CD1c-positive myeloid dendritic cell (primary cell): ENCODE measurements at regions not wholly inside any gene's neighbourhood (a gene's known extent, or its start where the extent isn't known, plus 50 kb on each side); places are given as distances from the start of the nearest gene placed in this dataset.
"Not testable (repeated sequence)": the region's sequence is repeated elsewhere in the genome, so short reads cannot be mapped to it uniquely, and the experiment has no call there.

Source experiments
- DNase-seq: peaks from one replicate; pipeline ENCODE4 v3.0.0-alpha.2; 2016; ENCODE audit errors: extremely low spot score

- no peak for DNase-seq
Measured at GRCh38 chr14:101282418-101282817, 278.9 kb upstream of the DIO3 start.

DNA sequence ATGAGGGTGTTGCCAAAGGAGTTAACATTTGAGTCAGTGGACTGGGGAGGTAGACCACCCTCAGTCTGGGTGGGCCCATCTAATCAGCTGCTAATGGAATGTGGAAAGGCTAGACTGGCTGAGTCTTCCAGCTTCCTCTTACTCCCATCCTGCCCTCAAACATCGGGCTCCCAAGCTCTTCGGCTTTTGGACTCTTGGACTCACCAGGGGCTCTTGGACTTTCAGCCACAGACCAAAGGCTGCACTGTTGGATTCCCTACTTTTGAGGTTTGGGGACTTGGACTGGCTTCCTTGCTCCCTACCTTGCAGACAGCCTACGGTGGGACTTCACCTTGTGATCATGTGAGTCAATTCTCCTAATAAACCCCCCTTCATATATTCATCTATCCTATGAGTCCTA, 276.6 kb upstream of the DIO3 start:
- DNase-seq = no peak

GRCh38 chr14:101286271-101287018, 274.9 kb upstream of the DIO3 start:
- no peak for DNase-seq

- no peak for DNase-seq
Measured at GRCh38 chr14:101288436-101289229, 272.7 kb upstream of the DIO3 start.

- no peak for DNase-seq
Measured at GRCh38 chr14:101289230-101289690, 272.0 kb upstream of the DIO3 start.

DNA sequence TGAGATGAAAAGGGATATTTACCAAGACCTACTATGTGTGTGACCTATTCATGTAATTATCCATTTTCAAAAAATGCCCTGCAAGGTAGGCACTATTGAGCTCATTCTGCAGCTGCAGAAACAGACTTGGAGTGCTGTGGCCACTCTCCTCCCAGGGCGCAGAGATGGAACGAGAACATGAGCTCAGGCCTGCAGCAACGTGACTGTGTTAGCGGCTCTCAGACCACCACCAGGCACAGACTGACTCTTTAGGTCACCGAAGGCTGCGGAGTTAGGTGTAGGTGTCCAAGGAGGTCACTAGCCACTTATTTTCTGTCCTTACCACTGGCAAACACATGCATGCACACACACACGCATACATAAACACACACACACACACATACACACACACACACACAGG, 271.4 kb upstream of the DIO3 start:
- DNase-seq = no peak

DNA sequence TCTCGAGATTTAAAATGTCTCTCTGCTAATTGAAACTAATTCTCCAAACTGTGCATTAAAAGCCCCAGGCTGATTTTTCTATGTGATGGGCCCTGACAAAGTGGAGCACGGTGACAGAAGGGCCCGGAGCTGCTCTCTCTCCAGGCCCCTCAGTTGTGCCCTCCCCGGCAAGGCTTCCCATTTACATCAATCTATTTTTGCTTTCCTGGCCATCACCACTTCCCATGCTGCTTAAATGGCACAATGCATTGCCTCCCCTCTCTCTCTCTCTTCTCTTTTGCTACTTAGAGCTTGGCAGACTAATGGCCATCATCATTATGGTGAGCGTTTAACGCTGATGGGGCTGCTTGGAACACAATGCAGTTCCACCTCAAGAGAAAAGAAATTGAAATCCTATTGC, 270.7 kb upstream of the DIO3 start:
- DNase-seq = no peak

GRCh38 chr14:101291390-101291789, 269.9 kb upstream of the DIO3 start:
- DNase-seq = no peak

DNA sequence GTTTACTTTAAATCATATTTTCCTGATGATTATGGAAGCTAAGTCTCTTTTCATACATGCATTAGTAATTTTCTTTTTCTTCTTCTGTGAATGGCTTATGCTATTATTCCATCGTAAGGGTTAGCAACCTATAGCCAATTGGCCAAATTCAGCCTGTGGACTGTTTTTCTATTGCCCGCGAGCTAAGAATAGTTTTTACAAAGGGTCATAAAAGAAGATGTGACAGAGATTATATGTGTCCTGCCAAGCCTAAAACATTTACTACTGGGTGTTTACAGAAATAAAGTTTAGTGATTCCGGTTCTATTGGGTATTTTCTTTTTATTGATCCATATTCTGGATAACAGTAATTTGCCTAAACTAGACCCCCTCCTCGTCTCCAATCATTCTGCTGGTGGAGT, 268.8 kb upstream of the DIO3 start:
- DNase-seq = no peak

DNA sequence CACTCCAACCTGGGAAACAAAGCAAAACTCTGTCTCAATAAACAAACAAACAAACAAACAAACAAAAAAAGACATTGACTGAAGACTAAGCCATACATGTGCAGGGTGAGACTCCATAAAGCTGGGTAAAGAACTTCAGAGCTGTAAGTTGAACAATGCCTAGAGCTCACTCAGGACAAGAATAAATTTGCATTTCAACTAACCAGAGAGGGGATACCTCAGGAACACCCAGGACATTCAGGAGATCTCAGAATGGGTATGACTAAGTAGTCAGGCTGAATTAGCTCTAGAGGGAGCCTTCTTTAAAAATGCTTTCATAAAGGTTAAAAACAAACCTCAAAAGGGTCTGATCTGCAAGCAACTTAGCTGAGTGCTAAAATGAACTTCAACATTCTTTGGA, 267.7 kb upstream of the DIO3 start:
- no peak for DNase-seq

GRCh38 chr14:101294136-101294535, 267.2 kb upstream of the DIO3 start:
- DNase-seq = no peak

DNA sequence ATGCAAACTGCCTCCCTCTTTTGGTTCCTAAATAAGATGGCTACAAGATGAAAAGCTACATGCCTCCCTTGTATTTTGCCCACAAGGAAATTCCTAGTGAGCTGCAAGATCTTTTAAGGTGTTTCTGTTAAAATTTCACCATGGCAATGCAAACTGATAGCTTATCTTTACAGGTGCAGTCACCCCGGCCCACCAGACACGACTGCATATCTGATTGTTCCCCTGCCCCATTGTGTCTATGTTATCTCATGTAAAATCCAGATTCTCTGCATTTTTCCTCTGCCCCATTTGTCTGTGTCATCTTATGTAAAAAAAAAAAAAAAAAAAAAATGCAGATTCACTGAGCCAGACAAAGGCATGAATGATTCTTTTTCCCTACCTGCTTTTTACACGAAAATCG, 261.5 kb upstream of the DIO3 start:
- not testable (repeated sequence) for DNase-seq

DNA sequence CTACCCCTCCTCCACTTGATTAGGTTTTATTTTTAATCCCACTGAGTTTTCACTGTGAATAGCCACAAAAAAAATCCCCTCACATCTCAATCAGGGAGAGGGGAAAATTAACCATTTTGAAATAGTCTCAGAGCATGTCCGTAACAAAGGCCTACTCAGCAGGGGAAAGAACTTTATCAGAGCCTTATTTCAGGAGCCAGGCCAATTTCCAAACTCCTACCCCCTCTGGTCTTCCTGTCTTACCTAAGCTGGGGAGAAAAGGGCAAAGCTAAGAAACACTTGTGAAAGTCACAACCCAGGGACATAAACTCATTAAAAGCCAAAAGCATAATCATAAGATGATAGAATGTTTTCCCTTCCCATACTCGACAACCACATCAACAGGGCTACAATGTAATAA, 260.3 kb upstream of the DIO3 start:
- DNase-seq = no peak

DNA sequence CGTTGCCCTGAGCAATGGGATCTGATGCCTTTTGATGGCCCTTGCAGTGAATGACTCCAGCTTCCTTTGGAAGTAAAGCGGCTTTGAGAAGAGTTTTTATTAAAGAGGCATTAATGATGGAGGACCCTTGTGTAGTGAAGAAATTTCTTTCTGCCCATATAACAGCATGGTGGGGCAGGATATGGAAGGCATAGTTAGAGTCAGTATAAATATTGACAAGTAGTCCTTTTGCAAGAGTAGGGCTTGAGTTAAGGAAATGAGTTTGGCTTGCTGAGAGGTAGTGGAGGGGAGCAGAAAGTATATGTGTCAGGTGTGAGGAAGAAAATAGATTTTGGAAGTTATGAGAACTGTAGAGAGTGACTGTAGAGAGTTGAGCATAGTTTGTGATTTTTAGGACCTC, 254.1 kb upstream of the DIO3 start:
- DNase-seq = not testable (repeated sequence)

- not testable (repeated sequence) for DNase-seq
Measured at GRCh38 chr14:101311186-101311585, 250.1 kb upstream of the DIO3 start.

DNA sequence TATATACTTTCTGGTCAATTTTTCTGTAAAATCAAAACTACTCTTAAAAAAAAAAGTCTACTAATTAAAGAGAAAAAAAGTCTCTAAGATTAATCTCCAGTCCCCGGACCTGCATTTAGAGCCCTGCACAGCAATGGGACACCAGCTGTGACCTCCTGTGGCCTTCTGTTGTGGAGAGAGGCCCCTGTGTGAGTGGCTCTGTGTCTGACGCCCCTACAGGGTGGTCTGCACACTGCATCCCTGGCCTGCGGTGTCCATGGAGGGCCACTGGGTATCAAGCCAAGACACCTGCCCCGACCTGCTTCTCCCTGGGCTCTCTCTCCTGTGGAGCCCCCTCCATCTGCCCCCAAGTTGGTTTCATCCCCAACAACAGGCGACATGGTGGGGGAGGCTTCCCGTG, 248.0 kb upstream of the DIO3 start:
- no peak for DNase-seq

DNA sequence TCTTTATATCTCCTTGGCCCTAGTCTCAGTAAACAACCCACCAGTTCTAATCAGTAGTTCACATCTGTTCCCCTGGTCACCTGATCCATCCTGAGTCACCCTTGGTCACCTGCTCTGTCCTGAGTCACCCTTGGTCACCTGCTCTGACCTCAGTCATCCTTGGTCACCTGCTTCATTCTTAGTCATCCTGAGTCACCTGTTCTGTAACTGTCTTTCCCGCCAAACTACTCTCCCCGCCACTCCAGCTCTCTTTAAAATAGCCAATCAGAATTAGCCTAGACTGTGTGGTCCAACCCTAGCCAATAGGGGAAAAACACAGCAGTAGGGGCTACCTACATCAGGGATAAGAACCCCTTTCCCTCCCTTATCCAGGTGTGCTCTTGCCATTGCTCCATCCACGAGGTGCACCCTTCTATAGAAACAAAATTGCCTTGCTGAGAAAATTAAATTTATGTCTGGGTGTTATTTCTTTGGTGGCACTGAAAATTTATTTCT, 245.4 kb upstream of the DIO3 start:
- no peak for DNase-seq

- no peak for DNase-seq
Measured at GRCh38 chr14:101318271-101318670, 243.0 kb upstream of the DIO3 start.

- no peak for DNase-seq
Measured at GRCh38 chr14:101320396-101320795, 240.9 kb upstream of the DIO3 start.

DNA sequence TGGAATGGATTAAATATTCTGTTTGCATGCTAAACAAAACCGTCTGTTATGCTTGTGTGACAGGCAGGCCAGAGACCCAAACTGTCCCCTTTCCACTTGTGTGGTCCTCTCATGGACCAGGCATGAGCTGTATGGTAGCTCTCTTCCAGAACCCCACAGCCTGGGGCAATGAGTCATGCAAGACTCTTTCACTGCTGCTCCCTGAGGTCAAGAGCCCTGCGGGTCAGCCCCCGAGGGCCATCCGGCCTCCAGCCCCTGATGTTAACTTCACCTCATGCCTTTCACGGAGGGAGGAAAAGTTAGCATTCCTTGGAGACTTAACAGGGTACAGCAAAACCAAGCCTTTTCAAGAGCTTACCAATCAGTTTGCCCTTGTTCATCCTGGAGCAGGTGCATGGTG, 239.1 kb upstream of the DIO3 start:
- no peak for DNase-seq

GRCh38 chr14:101323111-101323510, 238.2 kb upstream of the DIO3 start:
- no peak for DNase-seq

DNA sequence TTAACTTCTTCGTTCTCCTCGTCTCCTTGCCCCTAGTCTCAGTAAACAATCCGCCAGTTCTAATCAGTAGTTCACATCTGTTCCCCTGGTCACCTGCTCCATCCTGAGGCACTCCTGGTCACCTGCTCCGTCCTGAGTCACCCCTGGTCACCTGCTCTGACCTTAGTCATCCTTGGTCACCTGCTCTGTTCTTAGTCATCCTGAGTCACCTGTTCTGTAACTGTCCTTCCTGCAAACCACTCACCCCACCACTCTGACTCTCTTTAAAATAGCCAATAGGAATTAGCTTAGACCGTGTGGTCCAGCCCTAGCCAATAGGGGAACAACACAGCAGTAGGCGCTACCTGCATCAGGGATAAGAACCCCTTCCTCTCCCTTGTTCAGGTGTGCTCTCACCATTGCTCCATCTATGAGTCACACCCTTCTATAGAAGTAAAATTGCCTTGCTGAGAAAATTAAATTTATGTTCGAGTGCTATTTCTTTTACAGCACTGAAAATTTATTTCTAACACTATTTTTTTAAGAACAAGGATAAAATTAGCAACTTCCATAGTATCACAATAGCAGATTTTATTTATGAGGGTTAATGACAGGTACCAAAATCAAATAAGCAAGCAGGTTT, 237.6 kb upstream of the DIO3 start:
- not testable (repeated sequence) for DNase-seq

DNA sequence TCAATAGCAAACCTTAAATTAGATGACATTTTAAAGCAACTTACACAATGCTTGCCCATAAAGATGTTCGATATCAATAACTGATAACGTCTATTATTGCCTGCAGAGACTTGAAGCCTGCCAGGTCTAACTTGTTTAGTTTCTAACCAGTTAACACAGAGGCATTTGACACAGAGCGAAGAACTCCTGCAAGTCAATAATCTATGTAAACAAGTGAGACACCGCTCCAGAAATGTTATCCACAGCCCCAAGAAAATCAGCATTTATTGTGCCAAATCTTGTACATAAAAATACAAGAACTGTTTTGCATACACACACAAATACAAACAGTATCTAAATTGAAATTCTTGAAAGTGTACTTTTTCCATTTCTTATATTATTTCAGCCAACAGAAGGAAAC, 236.0 kb upstream of the DIO3 start:
- DNase-seq = no peak
